ENCODE measurements at regions not wholly inside any gene's neighbourhood (a gene's known extent, or its start where the extent isn't known, plus 50 kb on each side); places are given as distances from the start of the nearest gene placed in this dataset.

GRCh38 chr3:159830523-159831154, 158.0 kb upstream of the IL12A start:
- DNase-seq: no peak

- no peak for DNase-seq
These were observed 157.2 kb upstream of the IL12A start for GRCh38 chr3:159831466-159831865.

DNA sequence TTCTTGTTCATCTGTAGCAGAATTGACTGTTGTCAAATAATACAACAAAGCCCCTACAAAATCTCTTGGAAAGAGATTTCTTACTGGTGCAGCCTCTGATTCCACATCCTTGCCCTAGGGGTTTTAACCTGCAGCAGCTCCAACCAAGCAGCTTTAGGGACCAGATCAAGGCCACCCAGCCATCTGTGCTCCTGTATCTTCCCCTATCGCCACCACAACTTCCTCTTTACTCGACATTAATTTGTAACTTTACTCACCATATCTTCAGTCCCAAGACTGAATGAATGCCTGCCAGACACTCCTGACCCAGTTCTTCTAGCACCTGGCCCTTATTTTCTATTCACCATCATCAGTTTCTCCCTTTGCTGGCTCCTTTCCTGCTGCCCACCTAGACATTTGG, 156.6 kb upstream of the IL12A start:
- DNase-seq: no peak

DNA sequence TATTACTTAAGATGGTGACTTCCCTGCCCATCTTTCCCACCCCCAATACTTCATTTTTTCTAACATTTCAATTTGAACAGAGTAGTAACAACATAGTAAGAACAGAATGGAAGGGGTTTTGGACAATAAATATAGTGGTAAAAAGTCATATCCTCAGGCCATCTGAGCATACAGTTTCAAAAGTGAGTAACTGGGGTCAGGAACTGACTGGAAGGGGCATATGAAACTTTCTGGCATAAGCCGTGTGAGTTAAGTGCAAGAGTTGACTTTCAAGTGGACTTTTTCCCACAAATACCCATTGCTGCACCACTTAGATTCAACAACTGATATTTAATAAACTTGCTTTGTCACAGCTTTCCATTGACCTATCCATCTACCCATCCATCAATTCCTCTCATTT, 153.5 kb upstream of the IL12A start:
- no peak for DNase-seq

DNA sequence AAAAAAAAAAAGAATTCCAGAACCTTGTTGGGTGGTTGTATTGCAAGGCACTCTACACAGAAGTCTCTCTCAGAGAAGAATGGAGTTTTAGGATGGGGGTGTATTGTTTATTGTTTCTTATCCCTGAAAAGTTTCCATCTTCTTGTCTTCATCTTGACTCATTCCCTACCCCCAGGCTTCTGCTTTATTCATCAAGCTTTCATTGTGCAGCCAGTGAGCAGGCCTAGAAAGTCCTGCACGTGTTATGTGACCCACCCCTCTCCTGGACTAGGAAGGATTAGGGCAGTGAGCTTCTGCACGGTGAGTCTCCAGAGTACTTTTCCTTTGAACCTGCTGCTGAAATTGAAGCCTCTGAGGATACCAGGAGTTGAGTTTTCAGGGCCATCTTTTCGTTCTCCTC, 150.9 kb upstream of the IL12A start:
- DNase-seq: no peak

DNA sequence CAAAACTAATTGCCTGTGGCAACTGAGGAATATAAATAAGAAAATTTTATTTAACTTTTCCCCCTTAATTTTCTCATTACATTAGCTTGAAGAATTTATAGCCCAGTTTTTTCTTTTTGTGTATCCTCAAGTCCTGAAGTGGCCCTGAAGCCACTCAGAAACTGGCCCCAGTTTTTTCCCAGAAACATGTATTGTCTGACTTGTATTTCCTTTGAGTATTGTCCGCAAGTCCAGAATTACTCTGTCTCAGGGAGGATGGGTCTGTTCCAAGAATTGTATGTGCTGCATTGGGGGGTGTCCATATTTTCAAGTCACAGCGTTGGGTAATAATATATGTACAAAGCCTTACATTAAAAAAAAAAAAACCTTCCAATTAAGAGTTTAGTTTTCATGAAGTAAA, 149.7 kb upstream of the IL12A start:
- DNase-seq: no peak

DNA sequence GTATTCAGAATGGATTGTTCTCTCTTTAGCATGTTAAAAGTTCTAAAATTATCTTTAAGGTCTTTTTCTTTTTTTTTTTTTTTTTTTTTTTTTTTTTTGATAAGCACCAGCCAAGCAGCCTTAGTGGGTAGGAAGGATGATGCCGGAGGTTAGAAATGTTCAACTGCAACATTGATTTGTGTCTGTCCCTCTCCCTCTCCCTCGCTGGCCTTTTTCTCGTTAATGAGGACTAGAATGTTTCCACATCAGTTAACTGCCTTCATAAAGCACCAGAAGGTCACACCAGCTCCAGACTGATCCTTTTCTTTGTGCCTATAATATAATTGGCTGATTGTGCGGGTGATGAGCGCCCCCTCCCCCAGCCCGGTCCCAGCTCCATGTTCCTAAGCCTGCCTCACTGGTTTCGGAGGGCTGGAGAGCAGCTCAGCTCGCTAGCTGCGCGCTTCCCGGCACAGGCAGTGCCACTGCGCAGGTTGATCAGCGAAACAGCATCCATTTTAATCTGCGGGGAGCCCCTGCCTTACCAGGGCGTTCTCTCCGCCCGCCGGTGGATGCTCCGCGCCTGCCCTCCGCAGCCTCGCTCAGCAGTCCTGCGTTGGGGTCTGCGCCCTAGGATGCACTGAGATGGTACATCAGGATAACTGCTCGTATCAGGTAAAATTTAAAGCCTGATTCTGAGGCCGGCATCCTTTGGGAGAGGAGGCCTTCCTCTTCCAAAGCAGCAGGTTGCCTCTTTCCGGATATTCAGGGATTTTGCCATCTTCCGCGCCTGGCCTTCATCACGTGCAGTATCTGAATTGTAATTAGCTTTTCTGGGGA, 148.9 kb upstream of the IL12A start, which contains the start of gene SCHIP1:
SCHIP1 (plus strand) TSS at position 301 of the 819 bp plus-strand sequence.
- DNase-seq: peak in 55 of 56 donors; percentile 38 to 94 (median 82)

- no peak for DNase-seq
These were observed 147.8 kb upstream of the IL12A start for GRCh38 chr3:159840703-159841299.

DNA sequence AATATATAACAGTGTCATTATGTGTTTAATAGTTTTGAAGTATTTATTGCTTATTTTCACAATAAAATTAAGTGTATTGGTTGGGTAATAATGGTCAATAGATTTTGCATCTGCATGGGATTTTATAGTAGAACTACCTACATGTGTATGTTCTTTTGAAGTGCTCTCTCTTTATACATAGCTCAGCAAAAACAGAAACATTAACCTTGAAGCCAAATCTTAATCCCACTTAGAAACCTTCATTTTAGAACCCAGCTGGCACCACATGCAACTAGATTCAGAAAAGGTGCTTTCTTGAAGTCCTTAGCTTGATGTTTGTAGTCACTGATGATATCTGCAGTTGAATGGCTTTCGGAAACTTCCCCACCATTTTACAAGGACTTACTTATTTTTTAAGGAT, 146.9 kb upstream of the IL12A start:
- DNase-seq: no peak

DNA sequence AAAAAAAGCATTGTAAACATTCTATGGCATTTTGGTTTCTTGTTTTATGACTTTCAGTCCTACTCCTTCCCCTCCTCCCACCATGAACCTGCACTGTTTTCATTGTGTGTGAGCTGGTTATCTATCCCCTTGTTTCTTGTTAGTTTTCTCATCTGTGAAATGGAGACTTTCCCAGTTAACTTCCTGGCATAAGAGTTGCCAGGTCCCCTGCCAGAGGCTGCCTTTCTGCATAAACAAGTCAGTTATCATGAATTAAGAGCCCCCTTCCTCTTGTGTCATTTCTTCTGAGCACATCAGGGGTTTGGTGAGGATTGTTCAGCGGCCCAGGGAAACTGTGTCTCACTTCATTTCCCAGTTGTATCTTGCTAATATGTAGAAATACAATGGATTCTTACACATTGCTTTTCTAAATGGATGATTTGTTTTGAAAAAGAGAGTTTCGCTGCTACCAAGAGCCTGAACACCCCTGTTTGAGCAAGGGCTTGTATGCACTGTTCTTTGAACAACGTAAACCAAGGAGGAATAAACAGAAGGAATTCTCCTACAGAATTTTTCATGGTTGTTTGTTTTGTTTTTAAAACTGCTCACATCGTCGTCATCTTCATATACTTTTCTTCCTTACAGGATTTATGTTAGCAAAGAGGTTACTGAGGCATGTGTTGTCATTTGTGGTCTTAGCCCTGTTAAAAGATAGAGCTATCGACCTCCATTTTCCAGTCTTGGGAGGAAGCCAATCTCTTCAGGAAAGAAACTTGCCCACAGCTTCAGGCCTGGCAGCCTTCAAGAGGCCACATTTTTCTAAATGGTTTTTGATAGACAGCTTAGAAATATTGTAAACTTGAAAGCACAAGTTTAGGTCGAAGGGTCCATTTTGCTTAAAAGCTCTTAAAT, 144.6 kb upstream of the IL12A start:
- DNase-seq: peak in 1 of 56 donors; percentile 29

- DNase-seq: peak in 6 of 56 donors; percentile 26 to 61 (median 37)
These were observed 143.8 kb upstream of the IL12A start for GRCh38 chr3:159844801-159845261.

DNA sequence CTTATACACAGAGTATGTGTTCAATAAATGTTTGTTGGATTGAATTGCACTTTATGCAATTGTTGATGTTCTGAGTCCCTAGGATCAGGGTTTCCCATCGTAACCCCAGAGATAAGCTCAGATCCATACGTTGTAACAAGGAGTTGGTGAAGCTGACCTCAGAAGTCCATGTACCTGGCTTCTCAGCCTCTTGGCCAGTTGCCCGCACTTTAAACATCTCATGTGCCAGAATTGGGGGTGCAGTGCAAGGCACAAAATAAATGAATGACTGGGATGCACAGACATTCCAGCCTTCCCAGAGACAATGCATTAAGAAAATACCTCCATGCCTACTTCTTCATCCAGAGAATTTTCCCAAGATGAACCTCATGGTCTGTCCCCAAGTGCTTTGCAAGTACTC, 142.9 kb upstream of the IL12A start:
- DNase-seq: no peak

DNA sequence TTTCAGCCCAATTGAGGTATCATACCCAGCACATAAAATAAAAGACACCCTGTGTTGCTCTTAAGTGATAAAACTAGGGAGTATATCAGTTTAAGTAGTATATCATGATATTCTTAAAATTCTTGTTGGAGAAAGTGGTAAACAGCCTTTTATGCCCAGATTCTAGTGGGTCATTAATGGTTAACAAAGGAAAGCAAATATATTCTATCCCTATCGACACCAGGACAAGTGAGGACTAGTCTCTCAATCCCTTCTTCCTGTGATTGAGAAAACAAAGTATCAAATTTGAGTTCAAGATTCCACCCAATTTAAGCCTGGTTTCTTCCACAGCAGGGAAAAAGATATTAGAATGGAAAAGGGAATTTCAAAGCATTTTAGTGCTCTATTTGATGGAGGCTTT, 142.4 kb upstream of the IL12A start:
- no peak for DNase-seq

DNA sequence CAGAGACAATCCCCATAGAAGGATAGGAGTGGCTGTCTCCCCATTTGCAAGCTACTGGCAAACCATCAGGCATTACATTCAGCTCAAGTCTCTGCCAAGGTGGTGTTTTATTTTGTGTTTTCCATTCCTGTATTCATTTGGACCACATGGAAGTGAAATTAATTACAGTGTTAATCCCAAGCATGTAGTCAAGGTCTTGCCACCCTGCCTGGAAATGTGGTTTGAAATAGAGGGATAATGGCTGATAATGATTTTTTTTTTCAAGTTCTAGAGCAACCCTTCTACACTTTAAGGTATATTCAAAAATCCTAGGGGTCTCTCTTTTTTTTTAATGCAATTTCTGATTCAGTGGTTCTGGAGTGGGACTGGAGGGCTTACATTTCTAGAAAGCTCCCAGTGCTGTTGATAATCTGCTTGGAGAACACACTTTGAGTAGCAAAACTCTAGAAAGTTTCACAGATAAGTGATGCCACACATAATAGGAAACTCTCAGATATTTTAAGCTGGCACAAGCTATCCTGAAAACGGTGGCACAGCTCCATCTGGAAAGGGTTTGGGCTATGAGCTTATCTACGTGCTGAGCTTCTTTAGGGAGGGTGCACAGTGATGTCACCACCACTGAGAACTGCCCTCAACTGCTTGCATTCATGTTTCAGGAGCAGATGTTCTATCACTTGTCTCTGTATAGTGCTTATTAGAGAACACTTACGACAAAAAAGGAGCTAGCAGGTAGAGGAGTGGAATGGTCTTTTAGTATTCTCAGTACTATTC, 140.1 kb upstream of the IL12A start:
- peak in 4 of 56 donors; percentile 22 to 49 (median 36) for DNase-seq

DNA sequence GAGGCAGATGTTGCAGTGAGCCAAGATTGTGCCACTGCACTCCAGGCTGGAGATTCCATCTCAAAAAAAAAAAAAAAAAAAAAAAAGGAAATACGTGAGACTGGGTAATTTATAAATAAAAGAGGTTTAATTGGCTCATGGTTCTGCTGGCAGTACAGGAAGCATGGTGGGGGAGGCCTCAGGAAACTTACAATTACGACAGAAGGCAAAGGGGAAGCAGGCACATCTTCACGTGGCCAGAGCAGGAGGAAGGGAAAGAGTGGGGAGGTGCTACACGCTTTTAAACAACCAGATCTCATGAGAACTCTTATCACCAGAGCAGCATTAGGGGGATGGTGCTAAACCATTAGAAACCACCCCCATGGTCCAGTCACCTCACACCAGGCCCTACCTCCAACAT, 138.2 kb upstream of the IL12A start:
- DNase-seq: no peak

DNA sequence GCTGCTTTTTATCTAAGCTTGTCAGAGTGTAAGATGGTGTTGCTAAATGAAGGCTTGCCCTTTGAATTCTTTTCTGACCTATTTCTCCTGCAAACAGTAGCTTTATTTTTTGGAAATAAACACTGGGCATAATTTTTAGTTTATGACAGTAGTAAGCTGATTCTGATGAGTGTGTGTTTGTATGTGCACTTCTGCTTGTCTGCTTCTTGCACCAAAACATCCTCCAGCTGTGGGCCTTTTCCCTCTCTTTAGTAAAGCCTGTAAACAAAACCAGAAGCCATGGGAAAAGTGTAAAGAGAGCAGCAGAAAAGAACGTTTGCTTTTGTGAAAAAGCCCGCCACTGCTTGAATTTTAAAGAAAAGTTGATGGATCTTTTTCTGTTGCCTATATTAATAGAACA, 136.4 kb upstream of the IL12A start:
- no peak for DNase-seq

DNA sequence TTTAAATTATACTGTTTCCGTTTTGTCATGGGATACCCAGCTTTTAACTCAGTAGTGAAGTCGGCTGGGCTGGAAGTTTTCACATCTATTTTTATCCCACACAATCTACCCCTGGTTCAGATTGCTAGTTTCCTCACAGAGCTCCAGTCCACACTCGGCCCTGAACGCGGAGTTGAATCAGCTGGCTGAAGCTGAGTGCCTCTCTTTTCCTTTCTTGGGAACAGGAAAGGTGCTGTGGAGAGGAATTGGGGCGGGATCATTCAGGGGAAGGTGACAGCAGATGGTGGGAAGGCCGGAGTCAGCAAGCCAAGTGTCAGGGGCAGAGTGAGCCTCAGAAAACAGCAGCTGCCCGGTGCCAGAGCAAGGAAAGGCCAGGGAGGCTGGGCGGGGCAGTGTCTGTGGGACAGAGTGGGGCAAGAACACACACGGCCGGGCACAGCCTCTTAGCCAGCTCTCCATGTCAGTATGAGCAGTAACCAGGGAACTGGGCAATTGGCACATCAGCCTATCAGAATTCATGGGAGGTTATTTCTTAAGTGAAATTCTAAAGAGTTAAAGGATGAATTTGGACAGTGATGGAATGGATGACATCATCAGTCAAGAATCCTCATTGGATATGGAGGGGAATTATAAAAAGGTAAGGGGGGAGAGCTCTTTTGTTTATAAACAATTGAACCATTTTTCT, 135.7 kb upstream of the IL12A start:
- DNase-seq: peak in 38 of 56 donors; percentile 20 to 76 (median 46)

- no peak for DNase-seq
These were observed 135.2 kb upstream of the IL12A start for GRCh38 chr3:159853506-159853864.

- DNase-seq: no peak
These were observed 134.0 kb upstream of the IL12A start for GRCh38 chr3:159854500-159855124.
